ENCODE measurements at regions not wholly inside any gene's neighbourhood (a gene's known extent, or its start where the extent isn't known, plus 50 kb on each side); places are given as distances from the start of the nearest gene placed in this dataset.

DNA sequence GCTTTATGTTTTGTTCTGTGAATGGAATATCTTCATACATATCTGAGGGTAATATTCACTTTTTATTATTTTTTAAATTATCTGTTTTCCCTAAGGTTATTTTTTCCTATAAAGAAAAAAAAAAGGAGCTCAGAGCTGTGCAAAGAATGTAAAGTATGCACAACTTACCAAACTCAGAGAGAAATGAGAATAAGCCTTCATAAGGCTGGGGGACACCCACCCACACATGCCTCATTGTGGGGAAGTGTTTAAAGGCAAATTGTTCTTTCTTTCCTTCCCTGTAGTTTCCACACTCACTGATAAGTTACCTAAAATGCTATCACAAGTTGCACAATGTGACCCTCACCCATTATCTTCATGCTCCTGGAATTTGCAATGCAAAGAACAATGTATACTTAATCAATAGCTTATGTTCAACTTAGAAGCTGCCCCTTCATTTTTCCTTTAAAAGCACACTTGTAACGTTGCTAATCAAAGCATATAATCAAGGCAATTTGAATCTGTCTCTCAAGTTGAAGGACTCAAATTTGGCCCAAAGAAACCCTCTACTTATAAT is 108.1 kb downstream of the GNAT3 start:
- Mint-ChIP-seq H3K4me1 (no peaks in the 10 kb centered on the region), H3K4me3 (no peak overlapping the region), H3K27ac (no peak overlapping the region), H3K36me3 (no peaks in the 10 kb centered on the region), H3K9me3 (peaks cover 28% of the 10 kb centered on the region)
- no peak for ATAC-seq
- no peak for DNase-seq (ENCODE audit: low spot score in 2 of 2)

- Mint-ChIP-seq H3K9me3 (peaks cover 26% of the 10 kb centered on the region), H3K36me3 (no peaks in the 10 kb centered on the region), H3K4me3 (no peak overlapping the region), H3K27ac (no peak overlapping the region), H3K4me1 (no peaks in the 10 kb centered on the region)
- ATAC-seq = no peak
- no peak for DNase-seq (ENCODE audit: low spot score in 2 of 2)
Measured at GRCh38 chr7:80401708-80402107, 110.2 kb downstream of the GNAT3 start.

DNA sequence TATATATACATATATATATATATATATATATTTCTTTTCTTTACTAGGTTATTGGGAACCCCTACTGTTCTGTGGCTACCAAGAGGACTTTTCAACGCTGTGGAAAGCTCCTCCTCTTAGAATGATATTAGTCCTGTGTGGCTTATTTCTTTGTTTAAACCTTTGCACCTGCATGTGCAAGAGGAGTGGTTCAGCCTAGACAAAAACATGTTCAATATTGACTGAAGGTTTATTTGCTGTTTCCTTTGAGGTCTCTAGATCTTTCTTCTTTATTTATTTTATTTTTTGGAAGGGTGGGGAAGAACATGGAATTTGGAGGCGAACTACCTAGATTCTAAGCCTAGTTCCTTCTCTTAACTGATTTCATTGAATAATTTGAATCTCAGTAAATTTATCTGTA is 118.1 kb downstream of the GNAT3 start:
- Mint-ChIP-seq H3K4me3 (no peak overlapping the region), H3K4me1 (no peaks in the 10 kb centered on the region), H3K27ac (no peak overlapping the region), H3K36me3 (no peaks in the 10 kb centered on the region), H3K9me3 (peaks cover 12% of the 10 kb centered on the region)
- DNase-seq (ENCODE audit: low spot score in 2 of 2) (no peak), ATAC-seq (no peak)

- H3K4me3 Mint-ChIP-seq = no peak overlapping the region
- DNase-seq (ENCODE audit: low spot score in 2 of 2) = no peak
- no peak overlapping the region for H3K27ac Mint-ChIP-seq
Measured at GRCh38 chr7:80392229-80393169, 119.4 kb downstream of the GNAT3 start.

GRCh38 chr7:80387634-80388193 is 124.2 kb downstream of the GNAT3 start:
- no peak overlapping the region for H3K4me3 Mint-ChIP-seq
- H3K36me3 Mint-ChIP-seq = no peaks in the 10 kb centered on the region

More at GRCh38 chr7:80392229-80393169, 119.4 kb downstream of the GNAT3 start:
- Mint-ChIP-seq H3K9me3 (peaks cover 14% of the 10 kb centered on the region), H3K36me3 (no peaks in the 10 kb centered on the region), H3K4me1 (no peaks in the 10 kb centered on the region)
- ATAC-seq = no peak

DNA sequence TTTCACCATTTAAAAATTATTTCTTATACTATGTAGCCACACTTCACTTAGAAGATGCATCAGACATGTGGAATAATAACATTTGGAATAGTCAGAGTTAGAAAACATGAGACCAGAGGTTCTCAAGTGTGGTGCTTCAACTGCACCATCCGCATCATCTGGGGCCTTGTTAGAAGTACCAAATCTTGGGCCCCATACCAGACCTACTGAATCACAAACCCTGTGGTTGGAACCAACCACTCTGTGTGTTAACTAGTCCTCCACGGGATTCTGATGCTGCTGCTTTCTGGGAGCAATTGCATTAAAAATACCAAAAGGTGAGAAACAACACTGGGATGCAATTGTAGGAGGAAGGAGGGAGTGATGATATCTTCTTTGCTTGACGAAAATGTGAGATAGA is 125.2 kb downstream of the GNAT3 start:
- H3K4me1 Mint-ChIP-seq = no peaks in the 10 kb centered on the region
- peaks cover 19% of the 10 kb centered on the region for H3K9me3 Mint-ChIP-seq
- DNase-seq (ENCODE audit: low spot score in 2 of 2) (no peak), ATAC-seq (no peak)
- no peak overlapping the region for H3K4me3 Mint-ChIP-seq
- H3K27ac Mint-ChIP-seq = no peak overlapping the region
- no peaks in the 10 kb centered on the region for H3K36me3 Mint-ChIP-seq

More at GRCh38 chr7:80387634-80388193, 124.2 kb downstream of the GNAT3 start:
- Mint-ChIP-seq H3K9me3 (peaks cover 17% of the 10 kb centered on the region), H3K4me1 (no peaks in the 10 kb centered on the region), H3K27ac (no peak overlapping the region)
- DNase-seq (ENCODE audit: low spot score in 2 of 2) (no peak), ATAC-seq (no peak)

- H3K4me1 Mint-ChIP-seq = no peaks in the 10 kb centered on the region
- no peak overlapping the region for H3K27ac Mint-ChIP-seq
- peaks cover 20% of the 10 kb centered on the region for H3K9me3 Mint-ChIP-seq
- DNase-seq (ENCODE audit: low spot score in 2 of 2) = no peak
- ATAC-seq = no peak
- H3K36me3 Mint-ChIP-seq = no peaks in the 10 kb centered on the region
- H3K4me3 Mint-ChIP-seq = no peak overlapping the region
Measured at GRCh38 chr7:80385508-80385907, 126.4 kb downstream of the GNAT3 start.

- Mint-ChIP-seq H3K4me1 (no peaks in the 10 kb centered on the region), H3K4me3 (no peak overlapping the region), H3K27ac (no peak overlapping the region), H3K9me3 (peaks cover 18% of the 10 kb centered on the region), H3K36me3 (no peaks in the 10 kb centered on the region)
- ATAC-seq (no peak), DNase-seq (ENCODE audit: low spot score in 2 of 2) (no peak)
Measured at GRCh38 chr7:80380957-80381356, 130.9 kb downstream of the GNAT3 start.

- Mint-ChIP-seq H3K27ac (no peak overlapping the region), H3K4me1 (no peaks in the 10 kb centered on the region), H3K9me3 (peaks cover 15% of the 10 kb centered on the region), H3K36me3 (no peaks in the 10 kb centered on the region), H3K4me3 (no peak overlapping the region)
- no peak for ATAC-seq
- no peak for DNase-seq (ENCODE audit: low spot score in 2 of 2)
Measured at GRCh38 chr7:80379034-80379982, 132.6 kb downstream of the GNAT3 start.

DNA sequence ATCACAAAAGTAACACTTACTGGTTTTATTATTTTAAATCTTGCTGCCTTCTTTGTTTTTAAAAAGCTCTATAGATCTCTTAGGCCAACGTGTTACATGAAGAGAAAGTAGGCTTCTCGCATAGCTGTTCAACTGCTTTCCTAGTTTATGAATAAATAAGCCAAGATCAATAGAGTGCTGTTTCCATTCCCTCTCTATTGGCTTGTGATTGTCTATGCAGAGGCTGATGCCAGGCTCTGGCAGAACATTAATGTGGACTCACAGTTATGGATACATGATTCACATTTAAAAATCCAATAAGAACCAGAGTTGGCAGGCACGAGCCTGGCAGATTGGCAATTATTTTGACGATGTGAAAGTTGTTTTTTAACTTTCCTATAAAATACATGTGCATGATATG is 137.5 kb downstream of the GNAT3 start:
- peaks cover 22% of the 10 kb centered on the region for H3K9me3 Mint-ChIP-seq
- H3K27ac Mint-ChIP-seq = no peak overlapping the region
- no peaks in the 10 kb centered on the region for H3K36me3 Mint-ChIP-seq
- no peak overlapping the region for H3K4me3 Mint-ChIP-seq
- no peak for ATAC-seq
- no peak for DNase-seq (ENCODE audit: low spot score in 2 of 2)
- no peaks in the 10 kb centered on the region for H3K4me1 Mint-ChIP-seq

DNA sequence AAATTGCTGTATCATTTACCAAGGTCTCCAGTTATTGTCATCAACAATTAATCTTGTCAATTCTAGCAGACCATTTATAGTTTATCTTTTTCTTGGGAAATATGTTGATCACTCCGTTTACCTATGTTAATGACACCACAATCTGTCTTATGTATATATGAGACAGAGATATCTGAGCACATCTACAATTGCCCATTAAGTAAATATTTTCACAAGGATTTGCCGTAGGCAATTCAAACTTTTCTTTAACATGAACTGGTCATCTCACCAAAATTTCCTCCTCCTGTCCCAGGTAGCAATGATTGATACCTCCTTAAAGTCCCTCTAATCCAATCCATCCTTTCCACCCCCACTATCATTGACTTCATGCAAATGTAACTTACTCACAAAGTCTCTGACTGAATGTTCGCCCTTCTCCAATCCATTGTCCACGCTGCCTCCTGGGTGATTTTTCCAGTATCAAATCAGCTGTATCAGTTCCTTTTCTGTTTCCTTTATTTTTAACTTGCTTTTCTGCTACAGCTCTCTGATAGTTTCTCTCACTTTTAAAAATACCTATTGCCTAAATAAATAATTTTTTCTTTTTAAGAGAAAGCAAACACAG is 138.3 kb downstream of the GNAT3 start:
- no peak overlapping the region for H3K4me3 Mint-ChIP-seq
- no peak for DNase-seq (ENCODE audit: low spot score in 2 of 2)
- no peak overlapping the region for H3K27ac Mint-ChIP-seq
- ATAC-seq = no peak
- no peaks in the 10 kb centered on the region for H3K4me1 Mint-ChIP-seq
- H3K9me3 Mint-ChIP-seq = peaks cover 24% of the 10 kb centered on the region
- H3K36me3 Mint-ChIP-seq = no peaks in the 10 kb centered on the region

DNA sequence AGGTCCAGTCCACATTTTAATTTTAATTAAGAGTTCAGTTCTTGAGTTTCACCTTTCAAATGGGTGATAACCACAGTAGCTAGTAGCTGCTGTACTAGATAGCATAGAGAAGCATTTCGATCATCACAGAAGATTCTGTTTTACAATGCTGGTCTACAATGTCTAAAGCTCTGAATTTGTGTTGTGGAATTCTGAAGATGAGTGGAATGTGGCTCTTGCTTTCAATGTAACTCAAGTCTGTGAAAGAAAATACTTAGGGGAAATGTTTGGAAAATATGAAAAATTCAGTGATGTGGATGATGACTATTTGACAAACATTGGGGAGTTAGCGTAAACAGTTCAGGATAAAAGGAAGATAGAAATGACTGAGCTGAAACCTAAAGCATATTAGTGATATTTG is 139.4 kb downstream of the GNAT3 start:
- no peak overlapping the region for H3K27ac Mint-ChIP-seq
- ATAC-seq (no peak), DNase-seq (ENCODE audit: low spot score in 2 of 2) (no peak)
- H3K9me3 Mint-ChIP-seq = peaks cover 21% of the 10 kb centered on the region
- no peaks in the 10 kb centered on the region for H3K36me3 Mint-ChIP-seq
- H3K4me3 Mint-ChIP-seq = no peak overlapping the region
- H3K4me1 Mint-ChIP-seq = no peaks in the 10 kb centered on the region

GRCh38 chr7:80370587-80370986 is 141.3 kb downstream of the GNAT3 start:
- ATAC-seq = no peak
- no peaks in the 10 kb centered on the region for H3K36me3 Mint-ChIP-seq
- no peak overlapping the region for H3K27ac Mint-ChIP-seq

DNA sequence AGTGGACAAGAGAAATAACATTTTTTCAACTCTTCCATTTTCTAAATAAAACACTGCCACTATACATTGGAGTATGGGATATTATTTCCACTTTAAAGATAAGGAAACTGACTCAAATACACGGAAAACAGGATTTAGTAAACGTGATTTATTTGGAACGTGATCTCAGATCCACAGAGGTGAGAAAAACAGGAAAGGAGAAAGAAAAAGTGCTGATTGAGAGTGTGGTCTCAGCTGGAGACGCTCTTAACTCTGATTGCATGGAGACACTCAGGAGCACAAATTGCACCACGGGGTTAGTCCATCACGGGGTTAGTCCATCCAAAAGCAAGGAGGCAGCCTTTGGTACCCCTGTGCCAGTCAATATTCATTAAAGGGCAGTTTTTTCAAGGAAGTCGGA is 142.5 kb downstream of the GNAT3 start:
- ATAC-seq (no peak), DNase-seq (ENCODE audit: low spot score in 2 of 2) (no peak)
- H3K9me3 Mint-ChIP-seq = peaks cover 23% of the 10 kb centered on the region
- H3K4me1 Mint-ChIP-seq = no peaks in the 10 kb centered on the region
- no peak overlapping the region for H3K27ac Mint-ChIP-seq
- no peaks in the 10 kb centered on the region for H3K36me3 Mint-ChIP-seq
- no peak overlapping the region for H3K4me3 Mint-ChIP-seq

More at GRCh38 chr7:80370587-80370986, 141.3 kb downstream of the GNAT3 start:
- Mint-ChIP-seq H3K4me3 (no peak overlapping the region), H3K9me3 (peaks cover 23% of the 10 kb centered on the region), H3K4me1 (no peaks in the 10 kb centered on the region)
- DNase-seq (ENCODE audit: low spot score in 2 of 2) = no peak

- Mint-ChIP-seq H3K27ac (no peak overlapping the region), H3K4me3 (no peak overlapping the region), H3K36me3 (no peaks in the 10 kb centered on the region), H3K9me3 (peaks cover 9% of the 10 kb centered on the region), H3K4me1 (no peaks in the 10 kb centered on the region)
- ATAC-seq (no peak), DNase-seq (ENCODE audit: low spot score in 2 of 2) (no peak)
Measured at GRCh38 chr7:80362677-80363076, 149.2 kb downstream of the GNAT3 start.
